AG04450 (cell line): ENCODE measurements at regions not wholly inside any gene's neighbourhood (a gene's known extent, or its start where the extent isn't known, plus 50 kb on each side); places are given as distances from the start of the nearest gene placed in this dataset. TPM values are rescaled to one million over a fixed set of nuclear protein-coding genes. Genes with fewer than 3 reads are reported as not detected.

Experiments
- CTCF ChIA-PET: fragments of 300-600, 350-600 bp; formaldehyde crosslinking; extraction: SDS; loops from one replicate; lab custom pipeline; 2022; ENCODE audit warnings: antibody characterized with exemption, inconsistent platforms; lab: Charles Lee
- POLR2A ChIA-PET: fragments of 350-600 bp; formaldehyde crosslinking; extraction: SDS; loops from one replicate; lab custom pipeline; 2021; ENCODE audit warnings: antibody characterized with exemption, inconsistent platforms; lab: Yijun Ruan, JAX
- DNase-seq: peaks from one replicate; pipeline ENCODE4 v3.0.0-alpha.2; 2011; ENCODE audit warnings: low read depth, low spot score
- H3K27ac ChIP-seq: one replicate; pipeline ENCODE4 v1.5.1; 2012; ENCODE audit warnings: low read depth, low read length, control low read depth
- H3K27me3 ChIP-seq: one replicate; pipeline ENCODE4 v1.6.0; 2012; ENCODE audit warnings: low read length; ENCODE audit not compliant: control insufficient read depth, insufficient read depth
- H3K4me3 ChIP-seq: 2 replicates; pipeline ENCODE4 v1.5.1; 2011; ENCODE audit warnings: mild to moderate bottlenecking, low read depth, low read length, control low read depth
- H3K9me3 ChIP-seq: 2 replicates; pipeline ENCODE4 v1.5.1; 2012; ENCODE audit warnings: low read length; ENCODE audit not compliant: control insufficient read depth, insufficient read depth
- small RNA-seq: library from RNA; depleted of rRNA; stranded (forward); fragments of <200 nt; gene quantifications from one replicate; pipeline ENCODE3, GENCODE V24; 2012; ENCODE audit warnings: low read depth; ENCODE audit not compliant: insufficient read length
- TF ChIP-seq, protein P1 (sequence below): IDR thresholded peaks from 2 replicates; pipeline ENCODE4 v1.5.1; 2011; ENCODE audit warnings: low read depth, low read length, control low read depth, inconsistent platforms

GRCh38 chr1:232101231-232101630, 474.6 kb downstream of the DISC1 start:
- TF ChIP-seq, protein P1, sequence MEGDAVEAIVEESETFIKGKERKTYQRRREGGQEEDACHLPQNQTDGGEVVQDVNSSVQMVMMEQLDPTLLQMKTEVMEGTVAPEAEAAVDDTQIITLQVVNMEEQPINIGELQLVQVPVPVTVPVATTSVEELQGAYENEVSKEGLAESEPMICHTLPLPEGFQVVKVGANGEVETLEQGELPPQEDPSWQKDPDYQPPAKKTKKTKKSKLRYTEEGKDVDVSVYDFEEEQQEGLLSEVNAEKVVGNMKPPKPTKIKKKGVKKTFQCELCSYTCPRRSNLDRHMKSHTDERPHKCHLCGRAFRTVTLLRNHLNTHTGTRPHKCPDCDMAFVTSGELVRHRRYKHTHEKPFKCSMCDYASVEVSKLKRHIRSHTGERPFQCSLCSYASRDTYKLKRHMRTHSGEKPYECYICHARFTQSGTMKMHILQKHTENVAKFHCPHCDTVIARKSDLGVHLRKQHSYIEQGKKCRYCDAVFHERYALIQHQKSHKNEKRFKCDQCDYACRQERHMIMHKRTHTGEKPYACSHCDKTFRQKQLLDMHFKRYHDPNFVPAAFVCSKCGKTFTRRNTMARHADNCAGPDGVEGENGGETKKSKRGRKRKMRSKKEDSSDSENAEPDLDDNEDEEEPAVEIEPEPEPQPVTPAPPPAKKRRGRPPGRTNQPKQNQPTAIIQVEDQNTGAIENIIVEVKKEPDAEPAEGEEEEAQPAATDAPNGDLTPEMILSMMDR = no peak
- CTCF ChIA-PET = no interaction called here
- Histone ChIP-seq H3K4me3 (no peak overlapping the region), H3K27me3 (no peaks in the 10 kb centered on the region), H3K9me3 (no peaks in the 10 kb centered on the region), H3K27ac (no peak overlapping the region)
- DNase-seq = no peak
- POLR2A ChIA-PET = no interaction called here

GRCh38 chr1:232096751-232097150, 470.2 kb downstream of the DISC1 start:
- Histone ChIP-seq H3K4me3 (no peak overlapping the region), H3K9me3 (no peaks in the 10 kb centered on the region), H3K27ac (no peak overlapping the region), H3K27me3 (no peaks in the 10 kb centered on the region)
- TF ChIP-seq, protein P1 = no peak
- ChIA-PET POLR2A (no interaction called here), CTCF (no interaction called here)
- no peak for DNase-seq

Small RNAs in the stretch of these regions (small RNA-seq; reads per million reads assigned to genes)
- not detected for gene BX323014.1
- gene RN7SL299P = not detected
